ENCODE measurements at regions not wholly inside any gene's neighbourhood (a gene's known extent, or its start where the extent isn't known, plus 50 kb on each side); places are given as distances from the start of the nearest gene placed in this dataset.

DNA sequence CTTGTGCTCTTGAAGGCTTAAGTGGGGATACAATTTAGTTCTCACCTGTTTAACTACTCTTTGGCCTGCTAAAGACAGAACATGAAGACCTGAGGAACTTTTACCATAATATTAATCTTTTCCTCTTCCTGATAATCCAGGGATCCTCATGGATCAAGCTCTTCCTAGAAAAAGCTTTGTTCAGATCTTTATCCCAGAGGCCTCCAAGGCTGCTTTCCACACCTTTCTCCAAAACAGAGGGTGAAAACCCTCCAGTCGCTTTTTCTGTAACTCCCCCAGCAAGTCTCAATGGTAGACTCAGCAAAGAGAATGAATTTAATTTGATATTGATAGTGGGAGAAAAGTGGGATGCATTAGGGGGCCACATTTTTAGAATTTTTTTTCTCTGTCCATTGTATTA lies 203.6 kb downstream of the CGGBP1 start:
- no peak for TF ChIP-seq ZFP1 (CRISPR knock-in tag; IDR thresholded peaks at IDR 0.05)
- no peak for TF ChIP-seq EZH2 (conservative IDR thresholded peaks at IDR 0.05; ENCODE audit: low read depth, low read length)
- no peak for TF ChIP-seq EP300 (IDR thresholded peaks at IDR 0.05; ENCODE audit: low read depth in 2 of 2, low read length in 2 of 2)
- no peak for TF ChIP-seq EP300 (CRISPR knock-in tag; IDR thresholded peaks at IDR 0.05; ENCODE audit: borderline replicate concordance)
- no peak for TF ChIP-seq POLR2A (IDR thresholded peaks at IDR 0.05; ENCODE audit: insufficient read depth in 1 of 2, low read depth in 2 of 2, low read length in 2 of 2)
- no peak for TF ChIP-seq CTCF (CRISPR knock-in tag; IDR thresholded peaks at IDR 0.05)
- no peak for TF ChIP-seq TP53 (CRISPR knock-in tag; conservative IDR thresholded peaks at IDR 0.05)

All from HepG2 (cell line).